NCI-H2081 treated with DMSO at 0.1 percent for 48 hours (cell line): ENCODE measurements at regions not wholly inside any gene's neighbourhood (a gene's known extent, or its start where the extent isn't known, plus 50 kb on each side); places are given as distances from the start of the nearest gene placed in this dataset.
"Not testable (repeated sequence)": the region's sequence is repeated elsewhere in the genome, so short reads cannot be mapped to it uniquely, and the experiment has no call there.

Experiments
- DNase-seq: peaks from one replicate; lab custom pipeline; 2025; lab: John Stamatoyannopoulos, UW

- DNase-seq = no peak
Observed at GRCh38 chr1:163571950-163572349, 250.2 kb downstream of the NUF2 start.

- DNase-seq = no peak
Observed at GRCh38 chr1:163574119-163574518, 252.4 kb downstream of the NUF2 start.

- no peak for DNase-seq
Observed at GRCh38 chr1:163580926-163581325, 259.2 kb downstream of the NUF2 start.

- DNase-seq = no peak
Observed at GRCh38 chr1:163583661-163584181, 262.0 kb downstream of the NUF2 start.

- no peak for DNase-seq
Observed at GRCh38 chr1:163585796-163586195, 264.0 kb downstream of the NUF2 start.

- no peak for DNase-seq
Observed at GRCh38 chr1:163588796-163589195, 267.0 kb downstream of the NUF2 start.

- DNase-seq = no peak
Observed at GRCh38 chr1:163589735-163590134, 268.0 kb downstream of the NUF2 start.

- not testable (repeated sequence) for DNase-seq
Observed at GRCh38 chr1:163591131-163591530, 269.4 kb downstream of the NUF2 start.

GRCh38 chr1:163592623-163593022 is 270.9 kb downstream of the NUF2 start:
- DNase-seq = not testable (repeated sequence)

- not testable (repeated sequence) for DNase-seq
Observed at GRCh38 chr1:163596106-163596505, 274.4 kb downstream of the NUF2 start.

GRCh38 chr1:163596541-163597258 is 274.9 kb downstream of the NUF2 start:
- DNase-seq = no peak

- DNase-seq = no peak
Observed at GRCh38 chr1:163604321-163604720, 282.6 kb downstream of the NUF2 start.

- DNase-seq = no peak
Observed at GRCh38 chr1:163604896-163605295, 283.1 kb downstream of the NUF2 start.

GRCh38 chr1:163608979-163609378 is 287.2 kb downstream of the NUF2 start:
- DNase-seq = no peak

GRCh38 chr1:163609858-163610257 is 288.1 kb downstream of the NUF2 start:
- DNase-seq = no peak

GRCh38 chr1:163610486-163610885 is 288.7 kb downstream of the NUF2 start:
- DNase-seq = peak; percentile 97

GRCh38 chr1:163614361-163614760 is 292.6 kb downstream of the NUF2 start:
- no peak for DNase-seq

- DNase-seq = no peak
Observed at GRCh38 chr1:163628034-163628773, 306.4 kb downstream of the NUF2 start.

GRCh38 chr1:163632269-163632668 is 310.5 kb downstream of the NUF2 start:
- no peak for DNase-seq

- DNase-seq = no peak
Observed at GRCh38 chr1:163633366-163633765, 311.6 kb downstream of the NUF2 start.

- DNase-seq = not testable (repeated sequence)
Observed at GRCh38 chr1:163645676-163646075, 323.9 kb downstream of the NUF2 start.

GRCh38 chr1:163650624-163651023 is 328.9 kb downstream of the NUF2 start:
- no peak for DNase-seq

GRCh38 chr1:163652441-163652840 is 330.7 kb downstream of the NUF2 start:
- no peak for DNase-seq
